ENCODE measurements at regions not wholly inside any gene's neighbourhood (a gene's known extent, or its start where the extent isn't known, plus 50 kb on each side); places are given as distances from the start of the nearest gene placed in this dataset.

- ATAC-seq (ENCODE audit: low read depth) (no peak), DNase-seq (no peak)
- Histone ChIP-seq H3K79me1 (ENCODE audit: low read depth in 1 of 2, low read length in 2 of 2) (no peaks in the 10 kb centered on the region), H2BK5ac (ENCODE audit: low read depth, low read length, poor library complexity, severe bottlenecking) (no peak overlapping the region), H3K14ac (replicated peaks; ENCODE audit: low read depth, low read length) (no peak overlapping the region), H3K4me2 (ENCODE audit: low read depth, low read length) (no peak overlapping the region), H3K4ac (ENCODE audit: low read depth, low read length) (no peak overlapping the region), H2BK20ac (ENCODE audit: low read depth, low read length) (no peak overlapping the region), H4K91ac (ENCODE audit: insufficient read depth, low read depth, low read length) (no peak overlapping the region), H3K27ac (ENCODE audit: insufficient read depth, low read length) (no peak overlapping the region), H3K9me3 (ENCODE audit: control insufficient read depth, insufficient read depth, low read length) (no peaks in the 10 kb centered on the region), H2AK5ac (ENCODE audit: low read depth, low read length) (no peak overlapping the region), H3K36me3 (ENCODE audit: control insufficient read depth, insufficient read depth, low read length) (no peaks in the 10 kb centered on the region), H3K9ac (ENCODE audit: low read depth, low read length) (no peak overlapping the region), H2AK9ac (replicated peaks; ENCODE audit: low read depth, low read length, poor library complexity) (no peak overlapping the region), H4K20me1 (ENCODE audit: insufficient read depth, low read length) (no peaks in the 10 kb centered on the region), H3K56ac (ENCODE audit: extremely low read depth, insufficient read depth, low read length) (no peak overlapping the region), H3K27me3 (ENCODE audit: control insufficient read depth, insufficient read depth, low read length) (no peaks in the 10 kb centered on the region), H4K5ac (ENCODE audit: low read depth, low read length) (no peak overlapping the region), H3K4me1 (ENCODE audit: control insufficient read depth, insufficient read depth, low read length) (peaks cover 18% of the 10 kb centered on the region), H3K9me1 (ENCODE audit: insufficient read depth, low read length) (peaks cover 2% of the 10 kb centered on the region), H2AFZ (replicated peaks; ENCODE audit: low read length, poor library complexity) (no peak overlapping the region), H3K23ac (ENCODE audit: low read depth, low read length) (no peak overlapping the region), H3K18ac (ENCODE audit: low read depth, low read length) (no peak overlapping the region), H4K8ac (ENCODE audit: low read depth in 2 of 2, low read length in 2 of 2) (no peak overlapping the region), H2BK120ac (ENCODE audit: low read depth, low read length) (no peak overlapping the region), H3K4me3 (ENCODE audit: insufficient read depth, low read depth, low read length) (no peak overlapping the region), H2BK15ac (ENCODE audit: low read depth, low read length) (no peak overlapping the region)
- dilution Hi-C loops (cut with HindIII; ENCODE audit: low sequenced_read_pairs, unreplicated experiment) (no loop called here), intact Hi-C loops (cut with micrococcal nuclease) (no loop called here), in situ Hi-C loops (cut with MboI; ENCODE audit: low sequenced_read_pairs) (no loop called here)
- ChIA-PET CTCF (interaction anchor here (0.8 kb wide), 1 partner anchor 116 kb away, joined by 3 read pairs; no protein-coding TSS in a partner anchor), POLR2A (ENCODE audit: unreplicated experiment) (no interaction called here)
- no CpG with 5 or more reads among the region's 2 CpGs for WGBS, 2 experiments (ENCODE audit: extremely low coverage in 2 of 2, insufficient read length in 1 of 2)
- BruUV-seq (replicated peaks): no TSS peak
- TF ChIP-seq, protein P1, sequence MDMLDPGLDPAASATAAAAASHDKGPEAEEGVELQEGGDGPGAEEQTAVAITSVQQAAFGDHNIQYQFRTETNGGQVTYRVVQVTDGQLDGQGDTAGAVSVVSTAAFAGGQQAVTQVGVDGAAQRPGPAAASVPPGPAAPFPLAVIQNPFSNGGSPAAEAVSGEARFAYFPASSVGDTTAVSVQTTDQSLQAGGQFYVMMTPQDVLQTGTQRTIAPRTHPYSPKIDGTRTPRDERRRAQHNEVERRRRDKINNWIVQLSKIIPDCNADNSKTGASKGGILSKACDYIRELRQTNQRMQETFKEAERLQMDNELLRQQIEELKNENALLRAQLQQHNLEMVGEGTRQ (IDR thresholded peaks at IDR 0.05; ENCODE audit: low read depth, low read length): no peak
- TF ChIP-seq, protein P2, sequence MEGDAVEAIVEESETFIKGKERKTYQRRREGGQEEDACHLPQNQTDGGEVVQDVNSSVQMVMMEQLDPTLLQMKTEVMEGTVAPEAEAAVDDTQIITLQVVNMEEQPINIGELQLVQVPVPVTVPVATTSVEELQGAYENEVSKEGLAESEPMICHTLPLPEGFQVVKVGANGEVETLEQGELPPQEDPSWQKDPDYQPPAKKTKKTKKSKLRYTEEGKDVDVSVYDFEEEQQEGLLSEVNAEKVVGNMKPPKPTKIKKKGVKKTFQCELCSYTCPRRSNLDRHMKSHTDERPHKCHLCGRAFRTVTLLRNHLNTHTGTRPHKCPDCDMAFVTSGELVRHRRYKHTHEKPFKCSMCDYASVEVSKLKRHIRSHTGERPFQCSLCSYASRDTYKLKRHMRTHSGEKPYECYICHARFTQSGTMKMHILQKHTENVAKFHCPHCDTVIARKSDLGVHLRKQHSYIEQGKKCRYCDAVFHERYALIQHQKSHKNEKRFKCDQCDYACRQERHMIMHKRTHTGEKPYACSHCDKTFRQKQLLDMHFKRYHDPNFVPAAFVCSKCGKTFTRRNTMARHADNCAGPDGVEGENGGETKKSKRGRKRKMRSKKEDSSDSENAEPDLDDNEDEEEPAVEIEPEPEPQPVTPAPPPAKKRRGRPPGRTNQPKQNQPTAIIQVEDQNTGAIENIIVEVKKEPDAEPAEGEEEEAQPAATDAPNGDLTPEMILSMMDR (conservative IDR thresholded peaks at IDR 0.05; ENCODE audit: low read depth, low read length): no peak
- TF ChIP-seq SMC3 (IDR thresholded peaks at IDR 0.05; ENCODE audit: low read depth, low read length) (no peak), CHD1 (IDR thresholded peaks at IDR 0.05; ENCODE audit: low read depth, low read length) (no peak), RCOR1 (IDR thresholded peaks at IDR 0.05; ENCODE audit: insufficient replicate concordance, low read length) (no peak), NFE2L2 (IDR thresholded peaks at IDR 0.05; ENCODE audit: low read depth, low read length) (no peak), RFX5 (IDR thresholded peaks at IDR 0.05; ENCODE audit: low read depth, low read length) (no peak), POLR2A (IDR thresholded peaks at IDR 0.05; ENCODE audit: low read depth, low read length) (no peak), BHLHE40 (IDR thresholded peaks at IDR 0.05; ENCODE audit: low read depth, low read length) (no peak), RAD21 (IDR thresholded peaks at IDR 0.05; ENCODE audit: low read length) (no peak), FOS (IDR thresholded peaks at IDR 0.05; ENCODE audit: low read depth, low read length) (no peak), MXI1 (IDR thresholded peaks at IDR 0.05; ENCODE audit: borderline replicate concordance, low read depth, low read length) (no peak)
These were observed 197.2 kb upstream of the NUDT4 start for GRCh38 chr12:93180566-93180965.

Measured in IMR-90 (cell line).